ENCODE measurements at regions not wholly inside any gene's neighbourhood (a gene's known extent, or its start where the extent isn't known, plus 50 kb on each side); places are given as distances from the start of the nearest gene placed in this dataset.

- TF ChIP-seq CTCF (IDR thresholded peaks at IDR 0.05) (no peak), ZFX (IDR thresholded peaks at IDR 0.05; ENCODE audit: borderline replicate concordance) (no peak)
Measured at GRCh38 chr5:123949043-123949804, 437.2 kb downstream of the CSNK1G3 start.

Data from 22Rv1 (cell line).